ENCODE measurements at regions not wholly inside any gene's neighbourhood (a gene's known extent, or its start where the extent isn't known, plus 50 kb on each side); places are given as distances from the start of the nearest gene placed in this dataset.

- no peaks in the 10 kb centered on the region for H3K27me3 ChIP-seq (ENCODE audit: low read length)
- no peak overlapping the region for H3K4me3 ChIP-seq (ENCODE audit: insufficient read depth, low read length, poor library complexity, severe bottlenecking)
- H3K9ac ChIP-seq (ENCODE audit: low read length): no peak overlapping the region
- no peaks in the 10 kb centered on the region for H3K9me3 ChIP-seq (ENCODE audit: insufficient read depth, low read length)
- no peak overlapping the region for H3K4me2 ChIP-seq (ENCODE audit: low read depth, low read length, poor library complexity, severe bottlenecking)
- no peaks in the 10 kb centered on the region for H3K9me2 ChIP-seq (replicated peaks; ENCODE audit: insufficient read depth, low read length)
- no peak for TF ChIP-seq CTCF (IDR thresholded peaks at IDR 0.05; ENCODE audit: insufficient read depth, low read length, poor library complexity, severe bottlenecking)
- TF ChIP-seq EZH2phosphoT487 (conservative IDR thresholded peaks at IDR 0.05; ENCODE audit: low read length): no peak
- H4K20me1 ChIP-seq (ENCODE audit: low read depth, low read length): no peaks in the 10 kb centered on the region
- H2AFZ ChIP-seq (ENCODE audit: low read depth, low read length, severe bottlenecking): no peak overlapping the region
- H3K36me3 ChIP-seq (ENCODE audit: low read length): no peaks in the 10 kb centered on the region
- no peaks in the 10 kb centered on the region for H3F3A ChIP-seq (ENCODE audit: insufficient read depth)
- no peaks in the 10 kb centered on the region for H3K79me2 ChIP-seq (ENCODE audit: insufficient read depth, low read length)
- H3K27ac ChIP-seq (ENCODE audit: low read depth, low read length): no peak overlapping the region
Observed at GRCh38 chrX:39982948-39983347, 114.8 kb downstream of the BCOR start.

GRCh38 chrX:39983715-39984114 lies 114.0 kb downstream of the BCOR start:
- H3K4me3 ChIP-seq (ENCODE audit: insufficient read depth, low read length, poor library complexity, severe bottlenecking): no peak overlapping the region
- TF ChIP-seq EZH2phosphoT487 (conservative IDR thresholded peaks at IDR 0.05; ENCODE audit: low read length) (no peak), CTCF (IDR thresholded peaks at IDR 0.05; ENCODE audit: insufficient read depth, low read length, poor library complexity, severe bottlenecking) (no peak)
- no peaks in the 10 kb centered on the region for H4K20me1 ChIP-seq (ENCODE audit: low read depth, low read length)
- no peak overlapping the region for H2AFZ ChIP-seq (ENCODE audit: low read depth, low read length, severe bottlenecking)
- H3K4me2 ChIP-seq (ENCODE audit: low read depth, low read length, poor library complexity, severe bottlenecking): no peak overlapping the region
- H3K9me3 ChIP-seq (ENCODE audit: insufficient read depth, low read length): no peaks in the 10 kb centered on the region
- H3K79me2 ChIP-seq (ENCODE audit: insufficient read depth, low read length): no peaks in the 10 kb centered on the region
- no peaks in the 10 kb centered on the region for H3F3A ChIP-seq (ENCODE audit: insufficient read depth)
- no peaks in the 10 kb centered on the region for H3K27me3 ChIP-seq (ENCODE audit: low read length)
- no peak overlapping the region for H3K27ac ChIP-seq (ENCODE audit: low read depth, low read length)
- H3K9me2 ChIP-seq (replicated peaks; ENCODE audit: insufficient read depth, low read length): no peaks in the 10 kb centered on the region
- H3K9ac ChIP-seq (ENCODE audit: low read length): no peak overlapping the region
- no peaks in the 10 kb centered on the region for H3K36me3 ChIP-seq (ENCODE audit: low read length)

- H3K9ac ChIP-seq (ENCODE audit: low read length): no peak overlapping the region
- H3K27ac ChIP-seq (ENCODE audit: low read depth, low read length): no peak overlapping the region
- no peak overlapping the region for H3K4me3 ChIP-seq (ENCODE audit: insufficient read depth, low read length, poor library complexity, severe bottlenecking)
Observed at GRCh38 chrX:39984191-39984956, 113.4 kb downstream of the BCOR start.

More at GRCh38 chrX:39984191-39984956, 113.4 kb downstream of the BCOR start:
- H4K20me1 ChIP-seq (ENCODE audit: low read depth, low read length): no peaks in the 10 kb centered on the region
- TF ChIP-seq CTCF (IDR thresholded peaks at IDR 0.05; ENCODE audit: insufficient read depth, low read length, poor library complexity, severe bottlenecking) (no peak), EZH2phosphoT487 (conservative IDR thresholded peaks at IDR 0.05; ENCODE audit: low read length) (no peak)
- H3K79me2 ChIP-seq (ENCODE audit: insufficient read depth, low read length): no peaks in the 10 kb centered on the region
- no peak overlapping the region for H2AFZ ChIP-seq (ENCODE audit: low read depth, low read length, severe bottlenecking)
- no peaks in the 10 kb centered on the region for H3K36me3 ChIP-seq (ENCODE audit: low read length)
- no peak overlapping the region for H3K4me2 ChIP-seq (ENCODE audit: low read depth, low read length, poor library complexity, severe bottlenecking)
- H3F3A ChIP-seq (ENCODE audit: insufficient read depth): no peaks in the 10 kb centered on the region
- no peaks in the 10 kb centered on the region for H3K9me3 ChIP-seq (ENCODE audit: insufficient read depth, low read length)
- H3K9me2 ChIP-seq (replicated peaks; ENCODE audit: insufficient read depth, low read length): no peaks in the 10 kb centered on the region
- no peaks in the 10 kb centered on the region for H3K27me3 ChIP-seq (ENCODE audit: low read length)
